ENCODE measurements at regions not wholly inside any gene's neighbourhood (a gene's known extent, or its start where the extent isn't known, plus 50 kb on each side); places are given as distances from the start of the nearest gene placed in this dataset.

GRCh38 chr2:168300460-168300859, 53.1 kb upstream of the STK39 start:
- Histone ChIP-seq H3K9ac (ENCODE audit: insufficient read depth, low read length) (no peak overlapping the region), H4K20me1 (ENCODE audit: control insufficient read depth, extremely low read depth, insufficient read depth, low read length) (no peaks in the 10 kb centered on the region), H3K36me3 (ENCODE audit: control insufficient read depth, insufficient read depth, low read length) (no peaks in the 10 kb centered on the region), H2AFZ (ENCODE audit: low read length) (no peak overlapping the region), H3K27me3 (ENCODE audit: control insufficient read depth, insufficient read depth, low read length) (no peaks in the 10 kb centered on the region), H3K4me3 (replicated peaks in 1 of 4; ENCODE audit: control extremely low read depth in 1 of 4, insufficient read depth in 1 of 4, low read depth in 3 of 4, low read length in 4 of 4) (no peak overlapping the region), H3K4me1 (ENCODE audit: control insufficient read depth, extremely low read depth, insufficient read depth, low read length) (no peaks in the 10 kb centered on the region), H3K4me2 (ENCODE audit: extremely low read depth, insufficient read depth, low read length) (no peak overlapping the region), H3K79me2 (ENCODE audit: control insufficient read depth, insufficient read depth, low read length) (no peaks in the 10 kb centered on the region), H3K9me3 (ENCODE audit: control insufficient read depth, insufficient read depth, low read depth, low read length) (no peaks in the 10 kb centered on the region), H3K27ac (ENCODE audit: insufficient read depth, low read length) (no peak overlapping the region)
- peak in 1 of 2 donors; percentile 56 for DNase-seq (ENCODE audit: low read depth in 2 of 2)
- TF ChIP-seq EZH2 (IDR thresholded peaks at IDR 0.05; ENCODE audit: low read length, missing control alignments) (no peak), CTCF (conservative IDR thresholded peaks at IDR 0.05 in 1 of 2, IDR thresholded peaks at IDR 0.05 in 1 of 2; ENCODE audit: low read depth in 1 of 2, low read length in 2 of 2) (no peak)

GRCh38 chr2:168304024-168304681, 56.8 kb upstream of the STK39 start:
- TF ChIP-seq CTCF (conservative IDR thresholded peaks at IDR 0.05 in 1 of 2, IDR thresholded peaks at IDR 0.05 in 1 of 2; ENCODE audit: low read depth in 1 of 2, low read length in 2 of 2) = no peak
- no peak for TF ChIP-seq EZH2 (IDR thresholded peaks at IDR 0.05; ENCODE audit: low read length, missing control alignments)

GRCh38 chr2:168307379-168307778, 60.0 kb upstream of the STK39 start:
- no peak for TF ChIP-seq CTCF (conservative IDR thresholded peaks at IDR 0.05 in 1 of 2, IDR thresholded peaks at IDR 0.05 in 1 of 2; ENCODE audit: low read depth in 1 of 2, low read length in 2 of 2)
- no peak for TF ChIP-seq EZH2 (IDR thresholded peaks at IDR 0.05; ENCODE audit: low read length, missing control alignments)
- H3K4me2 ChIP-seq (ENCODE audit: extremely low read depth, insufficient read depth, low read length) = no peak overlapping the region
- DNase-seq (ENCODE audit: low read depth in 2 of 2) = no peak

More at GRCh38 chr2:168304024-168304681, 56.8 kb upstream of the STK39 start:
- no peaks in the 10 kb centered on the region for H3K27me3 ChIP-seq (ENCODE audit: control insufficient read depth, insufficient read depth, low read length)
- DNase-seq (ENCODE audit: low read depth in 2 of 2) = no peak
- no peak overlapping the region for H3K4me3 ChIP-seq (replicated peaks in 1 of 4; ENCODE audit: control extremely low read depth in 1 of 4, insufficient read depth in 1 of 4, low read depth in 3 of 4, low read length in 4 of 4)
- no peaks in the 10 kb centered on the region for H3K79me2 ChIP-seq (ENCODE audit: control insufficient read depth, insufficient read depth, low read length)
- no peak overlapping the region for H3K9ac ChIP-seq (ENCODE audit: insufficient read depth, low read length)
- H3K4me2 ChIP-seq (ENCODE audit: extremely low read depth, insufficient read depth, low read length) = no peak overlapping the region
- no peaks in the 10 kb centered on the region for H3K36me3 ChIP-seq (ENCODE audit: control insufficient read depth, insufficient read depth, low read length)
- no peak overlapping the region for H3K27ac ChIP-seq (ENCODE audit: insufficient read depth, low read length)
- no peaks in the 10 kb centered on the region for H3K4me1 ChIP-seq (ENCODE audit: control insufficient read depth, extremely low read depth, insufficient read depth, low read length)
- H3K9me3 ChIP-seq (ENCODE audit: control insufficient read depth, insufficient read depth, low read depth, low read length) = no peaks in the 10 kb centered on the region
- H2AFZ ChIP-seq (ENCODE audit: low read length) = no peak overlapping the region
- H4K20me1 ChIP-seq (ENCODE audit: control insufficient read depth, extremely low read depth, insufficient read depth, low read length) = no peaks in the 10 kb centered on the region

More at GRCh38 chr2:168307379-168307778, 60.0 kb upstream of the STK39 start:
- H3K4me3 ChIP-seq (replicated peaks in 1 of 4; ENCODE audit: control extremely low read depth in 1 of 4, insufficient read depth in 1 of 4, low read depth in 3 of 4, low read length in 4 of 4) = no peak overlapping the region
- no peaks in the 10 kb centered on the region for H4K20me1 ChIP-seq (ENCODE audit: control insufficient read depth, extremely low read depth, insufficient read depth, low read length)
- H2AFZ ChIP-seq (ENCODE audit: low read length) = no peak overlapping the region
- no peaks in the 10 kb centered on the region for H3K4me1 ChIP-seq (ENCODE audit: control insufficient read depth, extremely low read depth, insufficient read depth, low read length)
- no peaks in the 10 kb centered on the region for H3K9me3 ChIP-seq (ENCODE audit: control insufficient read depth, insufficient read depth, low read depth, low read length)
- no peak overlapping the region for H3K27ac ChIP-seq (ENCODE audit: insufficient read depth, low read length)
- no peak overlapping the region for H3K9ac ChIP-seq (ENCODE audit: insufficient read depth, low read length)
- H3K27me3 ChIP-seq (ENCODE audit: control insufficient read depth, insufficient read depth, low read length) = no peaks in the 10 kb centered on the region
- no peaks in the 10 kb centered on the region for H3K79me2 ChIP-seq (ENCODE audit: control insufficient read depth, insufficient read depth, low read length)
- H3K36me3 ChIP-seq (ENCODE audit: control insufficient read depth, insufficient read depth, low read length) = no peaks in the 10 kb centered on the region

Data from fibroblast of lung (primary cell).